HG03280 (cell line): ENCODE measurements at regions not wholly inside any gene's neighbourhood (a gene's known extent, or its start where the extent isn't known, plus 50 kb on each side); places are given as distances from the start of the nearest gene placed in this dataset.
"Not testable (repeated sequence)": the region's sequence is repeated elsewhere in the genome, so short reads cannot be mapped to it uniquely, and the experiment has no call there.

ENCODE experiments used
- ATAC-seq: cut with Tn5 transposase; IDR thresholded peaks from one replicate; pipeline ENCODE4 v1.9.1; 2021; ENCODE audit warnings: mild to moderate bottlenecking, moderate library complexity; ENCODE audit not compliant: unreplicated experiment

GRCh38 chr5:166127766-166128570 is 2163.5 kb upstream of the WWC1 start:
- no peak for ATAC-seq

DNA sequence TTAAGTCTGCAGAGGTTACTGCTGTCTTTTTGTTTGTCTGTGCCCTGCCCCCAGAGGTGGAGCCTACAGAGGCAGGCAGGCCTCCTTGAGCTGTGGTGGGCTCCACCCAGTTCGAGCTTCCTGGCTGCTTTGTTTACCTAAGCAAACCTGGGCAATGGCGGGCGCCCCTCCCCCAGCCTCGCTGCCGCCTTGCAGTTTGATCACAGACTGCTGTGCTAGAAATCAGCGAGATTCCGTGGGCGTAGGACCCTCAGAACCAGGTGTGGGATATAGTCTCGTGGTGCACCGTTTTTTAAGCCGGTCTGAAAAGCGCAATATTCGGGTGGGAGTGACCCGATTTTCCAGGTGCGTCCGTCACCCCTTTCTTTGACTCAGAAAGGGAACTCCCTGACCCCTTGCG is 2146.3 kb upstream of the WWC1 start:
- ATAC-seq, result not testable (repeated sequence)

- no peak for ATAC-seq
These were observed 2127.3 kb upstream of the WWC1 start for GRCh38 chr5:166163996-166164610.

DNA sequence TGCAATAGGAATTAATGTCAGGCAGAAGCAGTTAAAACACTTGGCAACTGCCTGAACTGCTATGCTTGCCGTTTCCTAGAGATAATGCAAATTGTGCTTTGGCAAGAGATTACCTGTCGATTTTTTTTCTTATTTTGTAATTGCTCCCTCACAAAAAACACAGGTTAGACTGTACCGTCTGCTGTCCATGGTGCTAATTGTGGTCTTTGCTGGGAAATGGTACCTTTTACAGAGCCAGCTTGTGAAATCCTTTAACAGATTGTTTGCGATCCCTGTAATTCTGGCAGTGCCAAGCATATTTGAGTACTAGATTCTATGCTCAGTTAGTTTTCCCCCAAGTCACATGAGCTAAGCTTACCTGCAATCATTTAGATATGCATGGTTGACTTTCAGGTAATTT is 2125.8 kb upstream of the WWC1 start:
- no peak for ATAC-seq

DNA sequence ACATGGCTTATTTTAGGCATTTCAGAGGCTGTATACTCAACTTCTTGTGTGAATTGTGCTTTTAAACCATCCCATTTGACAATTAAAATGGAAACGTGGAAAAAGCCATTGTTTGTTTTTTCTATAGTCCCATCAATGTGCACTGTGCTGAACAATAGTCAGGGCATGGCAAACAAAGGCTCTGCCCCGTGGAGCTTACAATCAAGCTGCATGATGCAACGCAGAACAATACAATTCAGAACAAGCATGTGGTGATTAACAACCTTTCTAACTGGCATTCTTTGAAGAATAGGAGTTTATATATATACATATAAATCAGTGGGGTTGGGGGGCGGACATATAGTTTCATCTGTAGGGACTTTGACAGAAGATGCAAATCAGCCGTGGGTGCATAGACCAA is 2125.4 kb upstream of the WWC1 start:
- ATAC-seq, result no peak

GRCh38 chr5:166172597-166172996 is 2118.8 kb upstream of the WWC1 start:
- ATAC-seq, result no peak

GRCh38 chr5:166178411-166179080 is 2112.9 kb upstream of the WWC1 start:
- no peak for ATAC-seq

GRCh38 chr5:166185185-166185584 is 2106.3 kb upstream of the WWC1 start:
- ATAC-seq, result no peak

DNA sequence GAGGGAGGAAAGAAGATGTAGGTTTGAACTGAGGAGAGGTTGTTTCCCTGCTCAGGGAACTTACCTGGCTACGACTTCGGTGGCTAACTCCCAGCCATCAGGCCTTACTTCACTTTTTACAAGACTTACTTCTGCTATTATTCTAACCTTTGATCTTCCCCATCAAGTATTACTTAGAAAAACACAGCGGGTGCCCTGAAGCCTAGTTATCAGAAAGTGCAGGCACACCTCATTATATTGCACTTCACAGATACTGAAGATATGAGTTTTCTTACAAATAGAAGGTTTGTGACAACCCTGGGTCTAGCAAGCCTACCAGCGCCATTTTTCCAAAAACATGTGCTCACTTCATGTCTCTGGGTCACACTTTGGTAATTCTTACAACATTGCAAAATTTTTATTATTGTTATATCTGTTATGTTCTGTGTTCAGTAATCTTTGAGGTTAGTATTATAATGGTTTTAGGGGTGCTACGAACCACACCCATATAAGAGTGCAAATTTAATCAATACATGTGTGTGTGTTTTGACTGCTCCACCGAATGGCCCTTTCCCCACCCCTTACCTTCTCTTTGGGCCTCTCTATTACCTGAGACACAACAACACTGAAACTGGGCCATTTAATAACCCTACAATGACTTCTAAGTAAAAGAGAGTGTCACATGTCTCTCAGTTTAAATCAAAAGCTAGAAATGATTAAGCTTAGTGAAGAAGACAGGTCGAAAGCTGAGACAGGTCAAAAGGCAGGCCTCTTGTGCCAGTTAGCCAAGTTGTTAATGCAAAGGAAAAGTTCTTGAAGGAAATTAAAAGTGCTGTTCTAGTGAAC is 2102.7 kb upstream of the WWC1 start:
- no peak for ATAC-seq

- no peak for ATAC-seq
These were observed 2098.7 kb upstream of the WWC1 start for GRCh38 chr5:166192696-166193095.

GRCh38 chr5:166195981-166196380 is 2095.5 kb upstream of the WWC1 start:
- ATAC-seq, result no peak

- ATAC-seq, result no peak
These were observed 2090.9 kb upstream of the WWC1 start for GRCh38 chr5:166200532-166200931.

- no peak for ATAC-seq
These were observed 2079.8 kb upstream of the WWC1 start for GRCh38 chr5:166211640-166212039.

- no peak for ATAC-seq
These were observed 2055.1 kb upstream of the WWC1 start for GRCh38 chr5:166236327-166236726.

DNA sequence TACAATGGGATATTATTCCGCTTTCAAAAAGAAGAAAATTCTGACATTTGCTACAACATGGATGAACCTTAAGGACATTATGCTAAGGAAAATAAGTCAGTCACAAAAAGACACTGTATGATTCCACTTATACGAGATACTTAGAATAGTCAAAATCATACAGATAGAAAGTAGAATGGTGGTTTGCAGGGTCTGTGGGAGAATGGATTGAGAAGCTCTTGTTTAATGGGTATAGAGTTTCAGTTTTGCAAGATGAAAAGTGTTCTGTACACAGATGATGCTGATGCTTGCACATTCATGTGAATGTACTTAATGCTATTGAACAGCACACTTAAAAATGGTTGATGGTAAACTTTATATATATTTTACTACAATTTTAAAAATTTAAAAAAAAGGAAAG is 2050.7 kb upstream of the WWC1 start:
- ATAC-seq, result no peak

- no peak for ATAC-seq
These were observed 2045.9 kb upstream of the WWC1 start for GRCh38 chr5:166245556-166245955.

DNA sequence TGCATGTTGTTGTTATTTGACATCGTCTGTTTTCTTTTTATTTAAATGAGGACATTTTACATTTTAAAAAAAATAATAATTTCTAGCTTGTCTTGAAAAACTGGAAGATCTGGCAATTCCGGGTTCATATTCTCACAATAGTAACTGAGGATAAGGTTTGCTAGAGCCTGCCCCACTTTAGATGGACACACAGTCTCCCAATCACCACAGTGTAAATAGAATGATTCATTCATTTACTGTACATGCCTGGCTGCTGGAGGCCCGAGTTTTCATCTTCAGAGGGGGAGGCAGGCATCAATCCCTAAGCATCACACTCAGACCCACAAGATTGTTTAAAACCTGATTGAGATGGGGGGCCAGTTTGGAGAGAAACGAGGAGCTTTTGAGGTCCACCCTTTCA is 2039.7 kb upstream of the WWC1 start:
- ATAC-seq, result no peak

GRCh38 chr5:166257661-166258060 is 2033.8 kb upstream of the WWC1 start:
- no peak for ATAC-seq

DNA sequence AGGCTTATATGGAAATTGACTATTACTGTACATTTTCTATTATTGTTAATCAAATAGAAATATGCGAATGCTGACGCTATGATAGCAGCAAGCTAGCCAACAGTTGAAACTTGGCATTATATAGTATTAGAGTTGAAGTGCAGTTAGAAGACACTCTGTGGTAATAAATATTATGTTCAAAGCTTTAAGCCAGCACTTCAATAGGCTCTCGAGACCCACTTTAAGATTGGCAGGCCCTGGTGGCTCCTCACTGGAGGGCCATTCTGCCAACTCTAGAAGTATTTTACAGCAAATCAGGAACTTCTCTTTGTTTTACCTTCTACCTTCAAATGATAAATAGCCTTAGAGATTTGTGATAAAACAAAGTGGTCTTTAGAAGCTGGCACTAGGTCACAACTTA is 2029.0 kb upstream of the WWC1 start:
- ATAC-seq, result no peak

DNA sequence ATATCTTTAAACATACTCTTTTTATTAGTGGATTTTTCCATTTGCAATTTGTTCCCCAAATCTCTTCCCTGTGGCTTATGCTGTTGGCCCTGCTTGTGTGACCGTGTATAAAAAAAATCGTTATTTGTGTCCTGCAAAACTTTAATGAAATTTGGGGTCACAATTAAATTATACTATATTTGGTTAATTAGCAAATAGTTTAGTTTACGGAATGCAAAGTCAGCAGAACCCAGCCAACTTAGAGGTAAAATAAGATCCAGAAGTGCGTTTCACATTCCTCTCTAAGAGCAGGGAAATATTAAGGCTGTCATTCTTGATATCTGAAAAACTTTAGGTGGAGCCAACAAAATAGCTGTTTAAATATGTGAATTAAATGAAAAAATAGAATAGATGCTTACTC is 2023.5 kb upstream of the WWC1 start:
- ATAC-seq, result no peak

- no peak for ATAC-seq
These were observed 2020.7 kb upstream of the WWC1 start for GRCh38 chr5:166270712-166271111.
